22Rv1 (cell line): ENCODE measurements at regions not wholly inside any gene's neighbourhood (a gene's known extent, or its start where the extent isn't known, plus 50 kb on each side); places are given as distances from the start of the nearest gene placed in this dataset.

Experiments
- H3K27ac ChIP-seq: fragments of 450-650 bp; 2 replicates; pipeline ENCODE4 v1.5.1; 2017
- ZFX ChIP-seq: fragments of 450-650 bp; IDR thresholded peaks from 2 replicates; pipeline ENCODE4 v1.6.1; 2017; ENCODE audit warnings: antibody characterized with exemption, borderline replicate concordance
- TF ChIP-seq, protein P1 (sequence below): fragments of 450-650 bp; IDR thresholded peaks from 2 replicates; pipeline ENCODE4 v1.5.1; 2017; ENCODE audit warnings: mild to moderate bottlenecking

DNA sequence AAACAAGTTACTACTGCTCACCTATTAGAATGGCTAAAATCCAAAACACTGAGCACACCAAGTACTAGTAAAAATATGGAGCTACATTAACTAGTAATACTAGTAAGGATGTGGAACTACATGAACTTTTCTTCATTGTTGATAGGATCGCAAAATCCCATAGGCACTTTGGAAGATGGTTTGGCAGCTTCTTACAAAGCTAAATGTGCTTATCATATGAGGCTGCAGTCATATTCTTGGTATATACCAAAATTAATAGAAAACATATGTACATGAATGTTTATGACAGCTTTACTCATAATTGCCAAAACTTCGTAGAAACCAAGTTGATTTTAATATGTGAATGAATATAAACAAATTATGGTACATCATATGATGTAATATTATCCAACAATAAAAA lies 366.8 kb upstream of the KCNMB2 start:
- TF ChIP-seq, protein P1, sequence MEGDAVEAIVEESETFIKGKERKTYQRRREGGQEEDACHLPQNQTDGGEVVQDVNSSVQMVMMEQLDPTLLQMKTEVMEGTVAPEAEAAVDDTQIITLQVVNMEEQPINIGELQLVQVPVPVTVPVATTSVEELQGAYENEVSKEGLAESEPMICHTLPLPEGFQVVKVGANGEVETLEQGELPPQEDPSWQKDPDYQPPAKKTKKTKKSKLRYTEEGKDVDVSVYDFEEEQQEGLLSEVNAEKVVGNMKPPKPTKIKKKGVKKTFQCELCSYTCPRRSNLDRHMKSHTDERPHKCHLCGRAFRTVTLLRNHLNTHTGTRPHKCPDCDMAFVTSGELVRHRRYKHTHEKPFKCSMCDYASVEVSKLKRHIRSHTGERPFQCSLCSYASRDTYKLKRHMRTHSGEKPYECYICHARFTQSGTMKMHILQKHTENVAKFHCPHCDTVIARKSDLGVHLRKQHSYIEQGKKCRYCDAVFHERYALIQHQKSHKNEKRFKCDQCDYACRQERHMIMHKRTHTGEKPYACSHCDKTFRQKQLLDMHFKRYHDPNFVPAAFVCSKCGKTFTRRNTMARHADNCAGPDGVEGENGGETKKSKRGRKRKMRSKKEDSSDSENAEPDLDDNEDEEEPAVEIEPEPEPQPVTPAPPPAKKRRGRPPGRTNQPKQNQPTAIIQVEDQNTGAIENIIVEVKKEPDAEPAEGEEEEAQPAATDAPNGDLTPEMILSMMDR, result no peak
- no peak for TF ChIP-seq ZFX
- H3K27ac ChIP-seq, result no peak overlapping the region

DNA sequence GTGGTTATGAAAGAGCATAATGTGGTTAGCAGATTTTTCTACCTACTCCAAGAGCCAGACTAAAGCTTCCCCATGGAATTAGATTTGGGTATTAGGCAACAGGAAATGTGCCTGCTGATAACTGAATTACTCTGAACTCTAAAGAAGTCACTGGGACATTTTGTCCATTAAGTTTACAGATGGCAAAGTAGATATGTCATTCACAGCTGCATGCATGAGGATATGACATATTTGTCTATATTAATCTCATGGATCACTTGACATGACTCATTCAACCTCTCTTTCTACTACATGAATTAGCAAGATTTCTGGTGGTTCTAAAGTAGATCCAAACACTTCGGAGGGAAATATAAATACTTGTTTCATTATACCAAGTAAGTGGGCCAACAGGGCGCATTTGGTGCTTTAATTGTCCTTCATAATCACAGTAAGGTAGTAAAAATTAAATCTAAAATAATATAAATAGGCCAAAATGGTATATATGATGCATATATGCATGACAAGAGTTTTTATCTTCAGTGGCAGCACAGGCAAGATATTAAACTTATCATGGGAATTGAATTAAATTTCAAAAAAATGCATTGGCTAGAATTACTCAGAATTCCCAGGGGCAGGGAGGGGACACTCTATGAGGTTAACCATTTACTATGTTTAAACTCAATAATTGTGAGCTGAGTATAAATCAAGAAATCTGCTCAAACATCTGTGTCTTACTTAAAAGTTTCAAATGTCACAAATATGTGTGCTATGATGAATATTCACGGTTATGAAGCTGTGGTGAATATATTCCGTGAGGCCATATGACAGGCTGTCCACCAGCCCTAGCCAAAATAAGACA lies 365.3 kb upstream of the KCNMB2 start:
- H3K27ac ChIP-seq, result no peak overlapping the region
- no peak for TF ChIP-seq ZFX
- TF ChIP-seq, protein P1, result no peak

DNA sequence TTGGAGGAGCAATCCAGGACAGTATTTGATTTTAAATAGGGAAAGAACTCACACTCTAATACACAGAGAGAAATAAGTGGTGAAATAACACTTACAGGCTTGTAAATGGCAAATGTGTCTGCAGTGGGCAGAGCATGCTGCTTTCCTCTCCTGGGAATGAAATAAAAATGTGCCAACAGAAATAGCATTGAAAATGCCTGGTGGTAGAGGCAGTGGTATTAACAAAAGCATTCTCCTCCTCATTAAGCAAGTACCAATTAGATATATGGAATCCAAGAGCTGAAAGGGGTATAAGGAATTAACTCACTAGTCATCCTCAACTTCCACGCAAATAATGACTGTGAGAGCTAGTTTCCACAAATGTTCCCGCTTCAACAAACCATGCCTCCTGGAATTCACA lies 364.1 kb upstream of the KCNMB2 start:
- no peak for TF ChIP-seq ZFX
- TF ChIP-seq, protein P1, result no peak
- H3K27ac ChIP-seq, result no peak overlapping the region

DNA sequence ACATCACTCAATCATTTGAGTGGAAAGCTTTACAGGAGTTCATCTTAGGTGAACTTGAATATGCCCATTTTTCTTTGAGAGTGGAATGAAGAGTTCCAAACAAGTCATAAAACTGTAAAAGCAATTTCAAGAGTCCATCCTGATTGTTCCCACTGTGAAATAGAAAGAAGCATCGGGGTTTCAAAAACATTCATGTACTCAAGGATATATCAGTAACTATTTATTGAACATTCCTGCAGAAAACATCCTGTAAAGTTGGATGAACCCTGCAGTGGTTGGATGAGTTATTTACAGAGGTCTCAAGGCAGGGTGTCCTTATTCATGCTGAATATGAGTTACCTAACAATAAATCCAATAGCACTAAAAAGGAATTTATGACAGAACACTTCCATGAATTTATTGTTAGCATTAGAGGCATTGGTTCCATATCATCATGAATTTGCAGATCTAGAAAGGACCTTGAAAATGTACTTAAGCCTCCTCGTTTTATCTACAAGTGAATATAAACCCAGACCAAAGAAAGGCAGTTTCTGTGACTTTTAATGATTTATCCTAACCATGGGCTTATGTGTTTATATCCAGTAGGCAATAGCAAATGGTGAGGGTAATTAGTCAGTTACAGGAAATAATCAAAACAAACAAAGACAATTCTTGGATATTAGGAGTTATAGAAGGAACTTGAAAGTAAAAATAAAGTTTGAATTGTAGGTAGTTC lies 361.9 kb upstream of the KCNMB2 start:
- TF ChIP-seq ZFX, result no peak
- TF ChIP-seq, protein P1, result no peak
- H3K27ac ChIP-seq, result no peak overlapping the region

DNA sequence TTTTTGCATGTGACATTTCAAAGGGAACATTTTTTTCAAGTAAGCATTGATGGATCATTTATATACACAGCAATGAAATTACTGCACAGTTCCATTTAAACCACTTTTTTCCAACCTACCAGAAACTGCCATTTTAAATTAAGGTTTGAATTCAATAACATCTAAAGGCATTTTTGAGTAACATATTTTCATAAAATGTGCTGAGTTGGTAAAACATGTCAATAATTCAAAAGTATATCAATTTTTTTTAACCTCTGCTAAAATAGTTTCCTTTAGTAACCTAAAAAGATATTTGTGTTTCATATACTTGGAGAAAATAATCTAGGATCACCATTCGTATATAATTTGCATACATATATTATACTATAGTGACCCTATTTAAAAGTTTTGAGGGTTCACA lies 355.1 kb upstream of the KCNMB2 start:
- TF ChIP-seq, protein P1, result no peak
- no peak for TF ChIP-seq ZFX
- no peak overlapping the region for H3K27ac ChIP-seq

DNA sequence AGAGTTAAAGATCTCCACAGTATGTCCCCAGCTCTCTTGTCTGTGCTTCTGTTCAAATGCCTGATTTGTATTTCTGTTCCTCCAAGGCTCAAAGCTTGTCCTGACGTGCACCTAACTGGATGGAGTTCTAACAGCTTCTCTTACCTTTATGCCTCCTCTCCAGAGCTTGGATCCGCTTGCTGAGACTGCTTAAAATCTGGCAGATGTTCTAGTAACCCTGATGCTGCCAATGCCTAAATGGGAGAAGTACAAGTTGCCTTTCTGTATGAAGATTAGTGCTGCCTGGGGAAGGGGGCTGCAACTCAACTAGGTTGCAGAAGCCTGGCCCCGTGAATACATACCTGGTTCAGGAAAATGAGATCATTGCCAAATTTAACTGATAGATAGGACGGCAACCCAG lies 354.5 kb upstream of the KCNMB2 start:
- H3K27ac ChIP-seq, result no peak overlapping the region
- TF ChIP-seq, protein P1, result no peak
- no peak for TF ChIP-seq ZFX

DNA sequence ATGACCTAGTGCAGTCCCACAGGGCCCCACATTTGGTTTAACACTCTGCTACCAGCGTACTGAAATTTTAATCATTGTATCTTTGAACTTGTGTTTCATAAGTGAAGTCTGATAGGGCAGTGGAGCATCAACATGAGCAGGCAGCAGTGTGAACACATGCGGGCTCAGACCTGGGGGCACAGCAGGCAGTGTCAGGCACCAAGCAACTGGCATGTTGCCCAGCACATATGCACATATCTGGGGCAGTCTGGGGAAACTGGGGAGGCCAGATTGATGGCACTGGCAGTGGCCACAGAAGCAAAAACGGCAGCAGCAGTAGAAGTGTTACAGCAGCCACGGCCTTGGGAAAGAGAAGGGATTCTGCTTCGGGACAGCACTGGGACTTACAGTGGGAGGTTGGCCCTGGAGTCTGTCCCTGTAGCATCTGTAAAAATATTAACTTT lies 353.9 kb upstream of the KCNMB2 start:
- H3K27ac ChIP-seq, result no peak overlapping the region
- TF ChIP-seq, protein P1, result no peak
- no peak for TF ChIP-seq ZFX
